ENCODE measurements at regions not wholly inside any gene's neighbourhood (a gene's known extent, or its start where the extent isn't known, plus 50 kb on each side); places are given as distances from the start of the nearest gene placed in this dataset.

DNA sequence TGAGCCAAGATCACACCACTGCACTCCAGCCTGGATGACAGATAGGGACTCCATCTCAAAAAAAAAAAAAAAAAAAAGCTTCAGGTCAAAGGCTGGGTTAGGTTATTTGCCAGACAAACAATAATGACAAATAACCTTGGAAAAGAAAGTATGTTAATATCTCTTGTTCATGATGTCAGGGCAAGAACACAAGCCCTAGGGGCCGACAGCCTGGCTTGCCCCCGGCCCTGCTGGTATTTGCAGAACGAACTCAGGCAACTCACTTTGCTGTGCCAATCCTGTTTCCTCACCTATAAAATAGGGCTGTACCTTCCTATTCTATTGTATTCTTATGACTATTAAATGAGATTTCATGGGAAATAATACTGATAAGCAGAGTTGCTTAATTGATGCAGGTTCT, 75.4 kb upstream of the CDC42EP3 start:
- no CpG with 5 or more reads among the region's 3 CpGs for WGBS (ENCODE audit: extremely low coverage, insufficient read length, low lambda C conversion rate)

More for the DNA sequence above, 75.4 kb upstream of the CDC42EP3 start:
- Histone ChIP-seq H3K27me3 (ENCODE audit: insufficient read depth, low read length) (no peaks in the 10 kb centered on the region), H4K5ac (ENCODE audit: insufficient read length, low read depth, low read length) (no peak overlapping the region), H3K79me1 (ENCODE audit: insufficient read depth, low read depth, low read length, poor library complexity, severe bottlenecking) (no peaks in the 10 kb centered on the region), H2BK15ac (ENCODE audit: low read depth, low read length) (no peak overlapping the region), H3T11ph (ENCODE audit: low read length) (no peak overlapping the region), H3K4ac (ENCODE audit: low read depth, low read length) (no peak overlapping the region), H2BK12ac (ENCODE audit: insufficient read length, low read depth, low read length) (no peak overlapping the region), H4K20me1 (ENCODE audit: control insufficient read depth, insufficient read depth, insufficient read length) (no peaks in the 10 kb centered on the region), H3K4me2 (ENCODE audit: insufficient read depth, insufficient read length, low read length) (no peak overlapping the region), H4K91ac (ENCODE audit: insufficient read length, low read depth, low read length) (no peak overlapping the region), H3K4me1 (ENCODE audit: insufficient read depth, low read length) (no peaks in the 10 kb centered on the region), H3K9ac (ENCODE audit: extremely low read depth, insufficient read length, low read length) (no peak overlapping the region), H3K18ac (ENCODE audit: insufficient read length, low read depth, low read length) (no peak overlapping the region), H3K79me2 (ENCODE audit: insufficient read depth, low read length) (no peaks in the 10 kb centered on the region), H3K27ac (ENCODE audit: insufficient read length, low read depth, low read length) (no peak overlapping the region), H3K14ac (ENCODE audit: insufficient read depth, low read length) (no peak overlapping the region), H2BK120ac (ENCODE audit: low read depth, low read length, poor library complexity, severe bottlenecking) (no peak overlapping the region), H2BK5ac (ENCODE audit: insufficient read length, low read length) (no peak overlapping the region), H4K8ac (replicated peaks; ENCODE audit: insufficient read length, low read depth, low read length) (no peak overlapping the region), H2BK20ac (ENCODE audit: low read depth, low read length, poor library complexity, severe bottlenecking) (no peak overlapping the region), H2AK5ac (ENCODE audit: insufficient read length, low read length) (no peak overlapping the region), H2AFZ (ENCODE audit: low read length) (no peak overlapping the region), H3K56ac (ENCODE audit: insufficient read length, low read depth, low read length) (no peak overlapping the region), H3K9me3 (ENCODE audit: control insufficient read depth, low read depth, low read length) (no peaks in the 10 kb centered on the region), H3K23me2 (ENCODE audit: insufficient read length, low read depth, low read length, poor library complexity, severe bottlenecking) (no peaks in the 10 kb centered on the region), H3K23ac (ENCODE audit: insufficient read length, low read depth, low read length) (no peak overlapping the region)
- H3K27me3 Mint-ChIP-seq (ENCODE audit: low read depth), result no peaks in the 10 kb centered on the region
- H3K36me3 Mint-ChIP-seq (ENCODE audit: insufficient read depth in 1 of 3, low read depth in 3 of 3), result no peaks in the 10 kb centered on the region; a peak in 1 of 7 replicates
- H3K9me3 Mint-ChIP-seq, result no peaks in the 10 kb centered on the region; a peak in 1 of 5 replicates
- H3K4me3 Mint-ChIP-seq, result no peak overlapping the region
- 0 out of 4 replicates have a peak, but pooled peaks cover 0 to 3% of the 10 kb centered on the region in 2 experiments for H3K4me1 Mint-ChIP-seq
- no peak overlapping the region for H3K27ac Mint-ChIP-seq
- TF ChIP-seq CTCF (conservative IDR thresholded peaks at IDR 0.05), result no peak
- no peak for DNase-seq
